Hematopoietic multipotent progenitor cell treated with erythropoietin and hydrocortisone succinate and interleukin-3 and kit ligand, for 6 days (in vitro differentiated cells): ENCODE measurements at regions not wholly inside any gene's neighbourhood (a gene's known extent, or its start where the extent isn't known, plus 50 kb on each side); places are given as distances from the start of the nearest gene placed in this dataset.

Experiments
- DNase-seq: peaks from one replicate; pipeline ENCODE4 v3.0.0-alpha.2; 2015

DNA sequence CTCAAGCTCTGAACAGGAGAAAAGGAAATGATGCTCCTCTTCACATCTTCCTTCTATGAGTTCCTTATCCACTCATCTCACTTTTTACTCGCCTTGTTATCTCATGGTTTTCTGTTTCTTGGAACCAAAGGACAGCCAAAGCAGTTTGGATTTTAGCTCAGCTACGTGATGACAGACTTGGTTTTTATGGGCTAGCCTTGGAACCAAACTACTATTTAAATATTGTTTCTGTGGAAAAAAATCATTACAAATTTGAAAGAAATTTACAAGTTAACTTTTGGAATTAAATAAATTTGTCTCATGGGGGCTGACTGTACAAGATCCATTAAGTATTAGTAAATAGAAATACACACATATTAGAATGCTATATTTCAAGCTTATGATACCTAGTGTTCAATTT is 727.8 kb upstream of the FANCL start:
- DNase-seq: peak; percentile 6

DNA sequence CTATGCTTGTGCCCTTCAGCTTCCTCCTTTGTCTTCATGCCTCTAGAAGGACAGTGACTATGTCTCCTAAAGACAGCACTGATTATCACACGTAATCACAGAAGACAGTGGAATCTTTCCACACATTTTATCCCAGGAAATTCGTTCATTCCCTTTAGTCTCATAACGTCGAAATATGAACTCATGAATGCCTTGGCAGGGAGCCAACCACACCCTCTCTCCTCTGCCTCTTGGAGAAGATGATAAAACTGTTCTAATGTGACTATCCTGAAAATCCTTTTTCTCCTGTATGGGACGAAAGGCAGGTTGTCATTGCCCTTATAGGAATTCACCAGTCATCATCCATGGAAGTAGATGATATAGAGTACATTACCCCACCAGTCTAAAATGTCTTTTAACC is 726.6 kb upstream of the FANCL start:
- peak; percentile 62 for DNase-seq

DNA sequence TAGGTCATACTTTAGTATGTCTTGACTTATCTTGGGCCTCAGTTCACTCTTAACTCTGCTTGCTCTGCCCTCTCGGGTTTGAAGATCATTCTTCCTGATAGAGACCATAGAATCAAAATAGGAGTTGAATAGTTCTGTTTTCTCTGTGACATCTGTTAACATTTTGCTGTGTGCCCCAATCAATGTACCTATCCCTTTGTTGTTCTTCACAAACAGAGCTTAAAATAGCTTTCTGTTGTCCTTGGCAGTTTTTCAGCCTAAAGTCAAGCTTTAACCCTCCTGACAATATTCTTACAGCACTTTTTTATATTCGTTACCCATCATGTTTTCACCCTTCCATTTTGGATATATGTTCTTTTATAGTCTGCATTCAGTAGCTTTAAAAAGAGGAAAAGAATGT is 724.5 kb upstream of the FANCL start:
- DNase-seq: no peak

DNA sequence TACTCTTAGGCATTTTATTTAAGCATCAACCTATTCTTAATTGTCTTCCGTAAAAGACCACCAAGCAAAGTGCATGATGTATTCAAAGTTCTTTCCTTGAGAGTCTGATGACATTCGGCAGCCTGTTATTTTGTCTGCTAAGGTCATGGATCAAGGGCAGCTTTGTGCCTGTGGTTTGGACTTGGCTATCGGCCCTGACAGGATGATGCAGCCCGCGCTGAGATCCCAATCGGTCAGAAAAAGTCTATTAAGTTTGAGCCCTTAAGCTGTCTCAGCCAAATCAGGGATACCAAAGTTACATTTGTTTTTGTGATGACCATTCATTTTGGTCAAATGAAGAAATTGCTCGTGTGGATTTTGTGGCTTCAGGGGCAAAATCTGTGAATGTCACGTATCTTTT is 718.9 kb upstream of the FANCL start:
- DNase-seq: no peak

DNA sequence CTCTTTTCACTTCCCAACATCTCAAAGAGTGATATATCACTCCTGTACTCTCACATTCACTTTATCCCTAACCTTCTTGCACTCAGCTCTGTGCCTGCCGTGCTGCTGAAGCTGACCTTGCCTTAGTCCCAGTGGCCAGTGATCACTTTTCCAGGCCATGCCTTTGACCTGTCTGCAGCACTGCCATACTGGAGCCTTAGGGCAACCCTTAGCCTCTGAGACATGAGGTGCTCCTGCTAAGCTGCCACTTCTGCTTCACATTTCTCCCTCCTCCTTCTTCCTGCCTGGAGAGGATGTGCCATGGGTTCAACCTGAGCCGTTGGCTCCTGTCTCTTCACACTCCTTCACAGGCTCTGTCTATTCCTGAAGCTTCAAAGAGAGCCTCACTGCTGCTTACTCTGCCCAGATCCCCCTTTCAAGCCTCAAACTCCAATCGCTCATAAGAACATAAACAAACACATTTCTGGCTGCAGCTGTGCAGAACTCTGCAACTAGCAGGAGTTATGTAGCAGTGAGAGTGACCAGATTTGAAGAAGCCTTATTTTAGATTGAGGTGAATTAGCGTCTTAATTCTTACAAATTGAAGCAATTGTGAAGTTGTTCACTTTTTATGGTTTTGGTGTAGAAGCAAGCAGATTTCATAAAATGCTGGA is 716.2 kb upstream of the FANCL start:
- no peak for DNase-seq

DNA sequence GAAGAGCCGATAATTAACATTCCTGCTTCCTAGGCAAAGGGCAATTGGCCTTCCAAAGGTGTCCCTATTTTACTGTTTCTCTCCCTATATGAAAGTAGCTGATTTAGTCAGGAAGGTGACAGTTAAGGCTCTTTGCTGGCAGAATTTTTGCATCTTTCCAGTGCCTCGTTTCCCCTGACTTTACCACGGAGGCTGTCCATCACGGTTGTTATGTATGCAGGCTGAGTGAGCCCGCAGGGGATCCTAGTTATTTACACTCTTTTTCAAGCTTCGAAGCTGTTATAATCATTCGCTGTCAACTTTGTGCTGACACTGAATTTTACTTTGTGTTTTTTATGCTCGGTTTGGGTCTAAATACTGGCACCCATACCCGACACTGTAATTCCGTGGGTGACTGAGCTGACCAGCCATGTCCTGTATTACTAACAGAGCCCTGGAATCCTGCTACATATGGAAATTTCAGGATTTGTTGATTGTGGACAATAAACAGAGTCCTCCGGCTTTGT is 713.8 kb upstream of the FANCL start:
- DNase-seq: no peak

DNA sequence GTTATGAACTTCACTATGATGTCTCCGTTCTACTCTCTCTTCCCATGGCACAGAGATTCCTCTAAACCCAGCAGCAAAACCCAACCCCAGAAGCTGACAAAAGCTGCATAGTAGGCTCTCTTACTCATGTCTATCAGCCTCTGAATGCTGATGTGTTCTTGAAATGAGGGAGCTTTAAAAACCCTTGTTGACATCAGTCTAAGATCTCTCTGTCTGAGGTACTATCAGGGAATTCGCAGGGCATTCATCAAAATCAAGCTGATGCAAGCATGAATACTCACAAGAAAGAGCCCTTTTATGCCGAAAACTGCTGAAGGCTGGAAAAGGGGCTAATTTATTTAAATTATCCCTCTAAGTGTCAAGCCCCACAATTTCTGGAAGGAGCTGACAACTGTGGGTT is 710.6 kb upstream of the FANCL start:
- no peak for DNase-seq

DNA sequence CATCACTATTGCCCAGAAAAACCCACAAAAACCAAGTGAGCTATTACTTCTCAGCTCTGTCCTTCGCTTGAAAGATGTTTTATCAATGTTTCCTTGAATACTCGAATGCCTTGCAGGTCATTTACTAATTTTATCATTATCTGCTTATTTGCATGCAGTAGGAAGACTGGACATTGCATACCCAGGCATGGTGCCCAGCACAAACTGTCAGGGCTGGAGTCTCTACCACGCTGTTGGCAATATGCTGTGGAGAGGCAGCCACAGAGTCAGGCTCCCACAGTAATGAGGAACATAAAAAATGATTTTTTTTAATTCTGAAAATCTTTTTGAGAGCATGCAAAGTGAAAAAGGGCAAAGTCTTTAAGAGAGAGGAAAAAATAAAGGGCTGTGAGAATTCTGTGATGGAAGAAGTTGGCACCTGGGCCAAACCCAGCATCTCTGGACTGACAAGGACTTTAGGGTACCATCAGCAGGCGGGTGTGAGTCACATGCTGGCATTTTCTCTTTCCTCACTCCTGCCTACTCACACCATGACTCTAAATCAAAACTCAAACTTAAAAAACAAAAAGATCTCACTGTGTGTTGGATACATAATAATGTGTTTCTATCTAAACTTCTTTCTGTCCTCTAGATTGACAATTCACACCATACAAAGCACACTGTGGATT is 709.8 kb upstream of the FANCL start:
- DNase-seq: no peak

DNA sequence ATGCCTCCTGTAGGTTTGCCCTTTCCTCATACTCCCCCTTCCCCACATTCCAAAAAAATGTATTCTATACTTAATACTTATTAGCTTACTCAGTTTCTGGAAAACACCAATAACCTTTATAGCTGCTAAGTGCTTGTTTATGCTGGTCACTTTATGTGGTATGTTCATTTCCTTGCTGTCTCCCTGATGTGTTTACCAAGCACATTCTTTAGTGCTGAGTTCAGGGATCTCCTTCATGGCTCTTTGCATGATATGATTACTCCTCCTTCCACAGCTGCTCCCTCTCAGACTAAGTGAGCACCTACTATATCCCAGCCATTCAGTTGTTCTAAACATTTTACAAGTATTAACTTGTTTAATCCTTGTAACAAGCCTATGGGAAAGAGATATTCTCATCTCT is 698.3 kb upstream of the FANCL start:
- DNase-seq: no peak

DNA sequence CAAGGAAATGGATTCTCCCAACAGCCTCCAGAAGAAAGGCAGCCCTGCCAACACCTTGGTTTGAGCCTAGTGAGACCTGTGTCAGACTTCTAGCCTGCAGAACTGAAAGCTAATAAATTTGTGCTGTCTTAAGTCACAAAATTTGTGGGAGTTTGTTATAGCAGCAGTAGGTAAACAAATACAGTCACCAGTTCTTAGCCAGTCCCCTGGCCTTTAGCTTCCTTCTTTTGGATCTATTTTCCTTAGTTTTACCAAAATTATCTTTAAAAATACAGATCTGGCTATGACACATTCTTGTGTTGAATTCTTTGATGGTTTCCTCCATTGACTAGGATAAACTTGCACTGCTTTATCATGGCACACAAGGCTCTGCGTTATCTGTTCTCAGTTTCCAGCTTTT is 697.9 kb upstream of the FANCL start:
- no peak for DNase-seq

DNA sequence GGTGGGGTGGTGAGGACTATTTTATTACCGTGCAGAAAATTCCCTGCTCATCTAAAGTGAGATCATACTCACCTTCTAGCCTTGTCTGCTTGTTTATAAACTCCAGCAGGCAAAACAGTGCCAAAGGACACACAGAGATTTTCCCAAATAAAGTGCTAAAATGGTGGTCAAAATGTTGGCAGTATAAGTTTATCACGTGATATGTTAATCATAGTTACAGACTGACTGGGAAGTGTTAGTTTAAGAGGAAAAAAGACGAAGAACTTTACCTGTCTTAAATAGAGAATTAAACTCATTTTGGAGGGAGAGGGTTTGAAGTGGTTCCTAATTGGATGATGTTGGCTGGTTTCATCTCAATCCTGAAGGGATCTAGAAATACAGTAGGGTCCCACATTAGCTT is 691.7 kb upstream of the FANCL start:
- DNase-seq: no peak

DNA sequence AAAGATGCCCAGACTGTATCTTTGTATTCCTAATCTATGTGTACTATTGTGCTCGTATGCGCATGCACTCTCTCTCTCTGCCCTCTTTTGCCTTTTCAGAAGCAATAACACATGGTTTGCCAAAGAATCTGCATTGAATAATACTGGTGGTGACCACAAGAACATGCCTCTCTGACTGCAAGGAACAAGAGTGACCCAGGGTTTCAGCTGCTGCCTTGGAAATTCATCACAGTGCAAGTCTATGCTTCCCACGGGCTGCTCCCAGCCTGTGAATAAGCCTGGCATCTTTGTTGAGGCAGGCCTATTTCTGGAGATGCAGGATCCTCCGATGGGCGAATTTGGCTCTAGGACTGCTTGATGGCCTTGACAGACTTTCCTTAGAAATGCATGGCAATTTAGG is 689.4 kb upstream of the FANCL start:
- no peak for DNase-seq

DNA sequence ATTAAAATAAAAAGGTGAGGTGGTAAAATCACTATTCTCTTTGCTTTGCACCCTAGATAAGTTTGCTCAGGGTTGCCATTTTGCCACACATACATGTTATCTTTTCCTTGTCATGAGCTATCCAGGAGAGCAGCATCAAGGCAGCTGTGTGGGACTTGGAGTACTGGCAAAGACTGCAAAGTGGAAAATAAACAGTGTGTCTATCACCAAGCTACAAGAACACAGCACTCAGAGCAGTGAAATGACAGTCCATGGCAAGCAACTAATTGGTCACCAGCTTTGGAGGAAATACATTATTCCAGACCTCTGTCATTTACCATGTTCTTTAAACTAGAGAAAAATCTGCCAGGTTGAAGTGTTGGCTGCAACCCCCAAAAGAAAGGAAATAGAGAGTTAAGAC is 687.8 kb upstream of the FANCL start:
- no peak for DNase-seq

DNA sequence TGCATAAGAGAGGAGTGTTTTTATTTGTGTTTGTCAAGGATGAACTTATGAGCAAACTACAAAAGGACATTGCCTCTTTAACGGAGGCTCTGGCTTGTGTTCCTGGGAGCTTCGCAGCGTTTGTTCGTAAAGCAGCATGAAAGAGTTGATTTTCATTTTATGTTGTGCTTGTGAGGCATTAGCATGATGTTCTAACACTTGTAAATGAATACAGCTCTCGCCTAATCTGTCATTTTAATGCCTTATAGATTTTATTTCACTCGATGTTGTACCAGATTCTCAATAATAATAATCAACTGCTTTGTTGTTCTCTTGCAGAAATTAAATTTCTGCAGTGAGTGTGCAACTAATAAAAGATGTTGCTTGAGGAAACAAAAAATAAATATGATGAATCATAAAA is 687.3 kb upstream of the FANCL start:
- DNase-seq: no peak

DNA sequence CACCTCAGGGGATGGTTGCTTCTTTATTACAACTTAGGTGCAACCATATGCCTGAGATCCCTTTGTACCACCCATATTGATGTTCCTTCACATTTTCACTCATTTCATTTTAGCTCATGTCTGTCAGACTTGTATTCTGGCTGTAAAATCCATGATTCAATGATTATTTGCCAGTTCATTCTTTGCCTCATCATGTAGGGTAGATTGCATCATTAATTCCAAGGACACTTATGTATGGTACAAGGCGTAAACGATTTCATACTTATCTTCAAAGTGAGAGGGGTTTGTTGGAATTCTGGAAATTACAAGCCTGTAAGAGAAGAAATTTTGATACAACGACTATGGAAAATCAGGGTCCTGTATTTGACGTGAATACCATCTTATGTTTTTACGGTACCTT is 685.0 kb upstream of the FANCL start:
- DNase-seq: no peak

DNA sequence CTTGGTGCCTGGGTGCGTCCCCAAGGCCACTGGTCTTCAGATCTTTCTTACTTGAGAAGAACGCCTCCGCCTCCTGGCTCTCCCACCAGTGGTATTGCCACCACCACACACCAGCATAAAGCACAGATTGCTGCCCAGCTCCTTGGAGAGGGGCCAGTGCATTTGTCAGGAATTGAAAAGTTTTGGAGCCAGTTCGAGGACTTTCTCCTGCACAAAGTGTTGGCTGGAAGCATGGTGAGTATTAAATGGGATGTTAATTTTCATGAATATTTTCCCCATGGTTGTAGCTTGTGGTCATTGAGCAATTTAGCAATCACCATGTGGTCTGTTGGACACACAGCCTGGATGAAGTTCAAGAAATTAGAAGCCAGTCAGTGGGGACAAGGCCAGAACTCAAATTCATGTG is 684.6 kb upstream of the FANCL start:
- no peak for DNase-seq

DNA sequence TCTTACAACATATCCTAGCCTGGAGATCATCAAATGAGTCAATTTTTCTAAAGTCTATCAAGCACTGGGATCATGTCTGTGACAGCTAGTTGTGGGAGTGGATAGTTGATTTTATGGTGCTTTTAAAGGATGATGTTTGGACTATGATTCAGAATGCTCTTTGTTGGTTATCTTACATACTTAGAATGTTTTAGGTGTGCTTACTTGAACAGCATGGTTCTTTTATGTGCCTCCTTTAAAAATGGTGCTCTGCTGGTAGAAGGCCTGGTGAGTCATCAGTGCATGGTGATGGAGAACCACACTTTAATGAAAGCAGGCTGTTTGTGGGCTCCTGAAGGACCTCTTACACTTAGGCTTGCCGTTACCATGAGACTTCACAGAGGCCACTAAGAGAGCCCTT is 682.7 kb upstream of the FANCL start:
- no peak for DNase-seq

DNA sequence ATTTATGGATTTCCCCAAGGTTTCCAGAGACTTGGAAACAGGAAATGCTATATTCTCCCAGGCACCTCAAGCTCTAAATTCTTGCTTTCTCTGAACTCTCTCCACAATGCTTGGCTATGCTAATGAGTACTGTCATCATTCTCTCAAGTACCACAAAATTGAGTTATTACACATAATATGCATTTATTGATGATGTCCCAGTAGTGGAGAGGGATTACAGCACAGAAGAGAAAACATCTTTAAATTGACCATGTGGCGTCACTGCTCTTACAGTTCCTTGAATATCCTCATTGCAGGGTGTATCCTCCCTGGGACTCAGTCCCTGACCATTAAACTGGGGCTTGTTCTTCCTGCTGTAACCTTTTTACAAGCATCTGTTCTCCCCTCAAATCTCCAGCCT is 681.1 kb upstream of the FANCL start:
- DNase-seq: no peak

DNA sequence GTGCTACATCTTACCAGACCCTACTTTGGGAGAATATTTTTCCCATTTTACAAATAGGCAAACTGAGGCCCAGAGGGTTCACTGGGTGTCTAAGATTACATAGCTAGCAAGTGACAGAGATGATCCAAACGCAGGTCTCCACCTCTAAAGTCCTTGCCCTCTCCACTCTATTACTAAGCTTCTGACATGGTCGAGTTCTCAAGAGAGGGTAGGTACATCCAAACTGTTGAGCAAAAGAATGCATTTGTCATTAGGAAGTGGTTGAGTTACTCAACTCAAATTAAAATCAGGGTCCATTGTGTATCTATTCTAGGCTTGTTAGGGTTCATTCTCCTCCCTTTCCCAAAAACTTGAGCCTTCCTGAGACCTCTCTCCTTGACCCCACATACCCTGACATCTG is 680.6 kb upstream of the FANCL start:
- DNase-seq: no peak

DNA sequence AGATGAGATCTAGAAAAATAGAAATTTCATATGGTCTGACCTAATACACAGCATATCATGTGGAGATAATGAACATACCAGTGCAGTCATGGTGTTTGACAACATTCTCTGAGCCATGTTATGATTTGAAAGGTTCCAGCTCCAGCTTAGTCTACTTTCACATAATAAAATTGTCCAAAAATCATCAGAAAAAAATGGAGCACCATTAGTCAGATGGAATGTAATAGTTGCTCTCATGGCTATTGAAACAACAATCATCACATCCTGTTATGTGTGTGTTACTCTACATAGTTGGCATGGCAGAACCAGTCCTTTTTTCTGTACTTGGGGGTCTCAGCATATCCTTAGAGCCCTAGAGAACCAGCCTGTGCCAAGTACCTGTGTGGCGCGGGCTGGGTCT is 678.9 kb upstream of the FANCL start:
- no peak for DNase-seq

DNA sequence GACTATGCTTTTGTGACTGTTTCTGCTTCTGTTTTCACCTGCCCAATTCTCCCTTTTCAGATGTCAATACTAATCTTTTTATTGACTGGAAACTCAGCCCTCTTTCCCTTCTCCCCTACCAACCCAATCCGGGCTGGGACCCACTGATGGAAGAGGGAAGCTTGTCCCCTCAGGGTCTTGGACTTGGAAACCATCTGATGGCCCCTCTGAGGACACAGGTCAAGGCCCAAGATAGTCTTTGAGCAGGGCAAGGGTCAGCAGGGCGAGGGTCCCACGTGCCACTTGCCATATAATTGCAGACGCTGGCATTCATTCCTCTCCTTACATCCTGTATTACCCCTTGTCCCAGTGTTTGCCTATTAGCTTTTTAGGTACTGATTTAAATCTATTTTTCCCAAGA is 678.2 kb upstream of the FANCL start:
- no peak for DNase-seq

DNA sequence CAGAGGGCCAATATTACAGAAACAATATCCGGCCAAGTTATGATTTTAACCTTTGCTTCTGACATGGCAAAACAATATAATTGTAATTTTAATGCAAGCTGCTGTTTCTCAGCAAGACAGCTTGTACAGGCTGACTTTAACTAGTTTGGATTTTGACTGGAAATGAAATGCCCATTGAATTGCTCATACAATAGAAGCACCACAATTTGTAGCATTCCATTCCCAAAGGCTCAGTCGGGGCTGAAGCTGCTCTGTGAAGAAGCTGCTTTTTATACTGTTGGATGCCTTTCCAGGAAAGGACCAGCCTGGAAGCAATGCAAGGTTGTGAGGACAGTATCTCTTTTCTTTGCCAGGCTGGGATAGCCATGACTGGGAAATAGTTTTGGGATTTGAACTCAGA is 677.0 kb upstream of the FANCL start:
- no peak for DNase-seq

DNA sequence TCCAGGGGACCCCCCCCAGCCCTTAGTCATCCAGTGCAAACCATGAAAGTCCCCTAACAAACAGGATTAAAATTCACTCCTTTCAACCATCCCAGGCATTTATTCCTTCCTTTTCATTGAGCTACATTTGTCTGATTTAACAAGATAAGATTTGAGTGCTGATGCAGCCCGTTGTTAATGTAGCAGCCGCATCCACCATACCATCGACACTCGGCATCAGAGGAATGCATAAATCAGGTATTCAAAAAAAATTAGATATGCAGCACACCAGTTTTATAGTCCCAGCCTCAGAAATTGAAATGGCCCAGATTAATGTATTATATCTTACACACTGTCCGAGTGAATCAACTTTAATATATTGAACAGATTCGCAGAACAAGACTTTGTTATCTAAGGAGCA is 676.5 kb upstream of the FANCL start:
- no peak for DNase-seq

DNA sequence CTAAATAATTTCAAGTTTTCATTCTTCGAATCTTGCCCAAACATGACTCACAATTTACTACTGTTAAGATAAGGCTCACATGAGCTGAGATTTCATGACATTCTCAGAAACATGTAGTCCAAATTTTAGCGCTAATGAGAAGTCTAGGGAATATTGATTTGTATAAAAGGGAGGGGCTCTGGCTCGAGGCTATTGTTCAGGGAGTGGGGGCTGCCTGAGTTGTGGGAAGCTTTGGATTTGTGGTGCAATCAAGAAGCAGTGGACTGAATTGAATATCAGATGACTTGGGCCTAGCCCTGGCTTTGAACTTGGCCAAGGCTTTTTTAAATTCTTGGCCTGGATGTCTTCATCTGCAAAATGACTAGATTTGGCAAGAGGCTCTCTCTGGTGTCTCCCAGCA is 674.9 kb upstream of the FANCL start:
- DNase-seq: no peak
